22Rv1 (cell line): ENCODE measurements at regions not wholly inside any gene's neighbourhood (a gene's known extent, or its start where the extent isn't known, plus 50 kb on each side); places are given as distances from the start of the nearest gene placed in this dataset.
"Not testable (repeated sequence)": the region's sequence is repeated elsewhere in the genome, so short reads cannot be mapped to it uniquely, and the experiment has no call there.

Source experiments
- ZFX ChIP-seq: fragments of 450-650 bp; IDR thresholded peaks from 2 replicates; pipeline ENCODE4 v1.6.1; 2017; ENCODE audit warnings: antibody characterized with exemption, borderline replicate concordance
- TF ChIP-seq, protein P1 (sequence below): fragments of 450-650 bp; IDR thresholded peaks from 2 replicates; pipeline ENCODE4 v1.5.1; 2017; ENCODE audit warnings: mild to moderate bottlenecking

DNA sequence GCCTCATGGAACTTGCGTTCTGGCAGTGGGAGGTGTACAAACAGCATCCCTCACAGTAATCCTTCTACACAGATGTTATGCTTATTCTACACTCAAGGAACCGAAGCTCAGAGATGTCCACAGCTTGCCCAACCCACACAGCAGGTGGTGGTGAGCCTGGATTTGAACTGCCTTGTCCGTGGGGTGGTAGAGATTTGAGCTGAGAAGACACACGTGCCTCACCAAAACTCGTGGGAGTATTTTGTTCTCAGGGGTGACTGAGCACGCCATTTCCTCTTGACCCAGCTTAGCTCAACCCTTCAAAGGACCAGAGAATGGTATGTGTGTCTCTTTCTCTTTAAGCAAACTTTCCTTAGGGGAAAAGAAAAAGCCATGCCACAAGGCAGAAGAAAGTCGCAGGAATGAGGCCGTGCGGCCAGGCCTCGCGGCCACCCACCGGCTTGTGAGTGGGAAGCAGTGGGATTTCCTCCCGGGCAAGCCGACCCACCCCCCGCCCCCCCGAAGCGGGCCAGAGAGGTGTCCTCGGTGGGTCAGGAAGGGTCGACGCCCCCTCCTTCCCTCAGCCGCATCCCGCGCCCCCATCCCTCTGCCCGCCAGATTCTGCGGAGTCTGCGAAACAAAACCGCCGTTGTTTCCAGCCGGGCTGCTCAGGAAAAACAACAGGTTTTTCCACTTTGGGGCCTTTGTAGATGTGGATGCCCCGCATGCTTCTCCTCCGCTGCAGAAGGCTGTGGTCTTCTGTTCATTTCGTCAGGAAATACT, 123.8 kb upstream of the ZNF469 start:
- TF ChIP-seq, protein P1, sequence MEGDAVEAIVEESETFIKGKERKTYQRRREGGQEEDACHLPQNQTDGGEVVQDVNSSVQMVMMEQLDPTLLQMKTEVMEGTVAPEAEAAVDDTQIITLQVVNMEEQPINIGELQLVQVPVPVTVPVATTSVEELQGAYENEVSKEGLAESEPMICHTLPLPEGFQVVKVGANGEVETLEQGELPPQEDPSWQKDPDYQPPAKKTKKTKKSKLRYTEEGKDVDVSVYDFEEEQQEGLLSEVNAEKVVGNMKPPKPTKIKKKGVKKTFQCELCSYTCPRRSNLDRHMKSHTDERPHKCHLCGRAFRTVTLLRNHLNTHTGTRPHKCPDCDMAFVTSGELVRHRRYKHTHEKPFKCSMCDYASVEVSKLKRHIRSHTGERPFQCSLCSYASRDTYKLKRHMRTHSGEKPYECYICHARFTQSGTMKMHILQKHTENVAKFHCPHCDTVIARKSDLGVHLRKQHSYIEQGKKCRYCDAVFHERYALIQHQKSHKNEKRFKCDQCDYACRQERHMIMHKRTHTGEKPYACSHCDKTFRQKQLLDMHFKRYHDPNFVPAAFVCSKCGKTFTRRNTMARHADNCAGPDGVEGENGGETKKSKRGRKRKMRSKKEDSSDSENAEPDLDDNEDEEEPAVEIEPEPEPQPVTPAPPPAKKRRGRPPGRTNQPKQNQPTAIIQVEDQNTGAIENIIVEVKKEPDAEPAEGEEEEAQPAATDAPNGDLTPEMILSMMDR = not testable (repeated sequence)
- not testable (repeated sequence) for TF ChIP-seq ZFX
